Mammary epithelial cell (primary cell): ENCODE measurements at regions not wholly inside any gene's neighbourhood (a gene's known extent, or its start where the extent isn't known, plus 50 kb on each side); places are given as distances from the start of the nearest gene placed in this dataset.

ENCODE experiments used
- EZH2 ChIP-seq: IDR thresholded peaks from 2 replicates; pipeline ENCODE4 v1.6.1; 2012; ENCODE audit warnings: low read length, inconsistent platforms, borderline replicate concordance
- TF ChIP-seq, protein P1 (sequence below), 2 donors: IDR thresholded peaks in 1 of 2; conservative IDR thresholded peaks in 1 of 2; 2 replicates each; pipeline ENCODE4 v1.5.1; 2011 to 2012; ENCODE audit warnings: inconsistent platforms in 2 of 2, low read length in 2 of 2, mild to moderate bottlenecking in 2 of 2, control low read depth in 1 of 2, low read depth in 1 of 2; ENCODE audit not compliant: insufficient read depth in 1 of 2; ENCODE audit errors: extremely low read depth in 1 of 2

DNA sequence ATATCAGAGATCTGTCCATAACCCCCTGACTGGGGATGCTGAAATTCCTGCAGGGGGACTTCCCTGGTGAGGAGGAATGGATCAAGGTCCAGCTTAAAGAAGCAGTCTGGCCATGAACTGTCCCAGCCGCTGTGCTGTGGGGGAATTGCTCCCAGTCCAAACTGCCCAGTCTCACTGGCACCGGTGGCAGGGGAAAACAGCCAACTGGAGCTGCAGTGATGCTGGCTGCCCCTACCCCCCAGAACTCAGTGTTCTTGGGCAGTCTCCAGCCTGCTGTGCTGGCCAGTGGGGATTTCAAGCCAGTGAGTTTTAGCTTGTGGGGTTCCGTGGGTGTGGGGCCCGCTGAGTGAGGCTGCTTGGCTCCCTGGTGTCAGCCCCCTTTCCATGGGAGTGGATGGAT is 306.5 kb upstream of the RPS23 start:
- TF ChIP-seq, protein P1, sequence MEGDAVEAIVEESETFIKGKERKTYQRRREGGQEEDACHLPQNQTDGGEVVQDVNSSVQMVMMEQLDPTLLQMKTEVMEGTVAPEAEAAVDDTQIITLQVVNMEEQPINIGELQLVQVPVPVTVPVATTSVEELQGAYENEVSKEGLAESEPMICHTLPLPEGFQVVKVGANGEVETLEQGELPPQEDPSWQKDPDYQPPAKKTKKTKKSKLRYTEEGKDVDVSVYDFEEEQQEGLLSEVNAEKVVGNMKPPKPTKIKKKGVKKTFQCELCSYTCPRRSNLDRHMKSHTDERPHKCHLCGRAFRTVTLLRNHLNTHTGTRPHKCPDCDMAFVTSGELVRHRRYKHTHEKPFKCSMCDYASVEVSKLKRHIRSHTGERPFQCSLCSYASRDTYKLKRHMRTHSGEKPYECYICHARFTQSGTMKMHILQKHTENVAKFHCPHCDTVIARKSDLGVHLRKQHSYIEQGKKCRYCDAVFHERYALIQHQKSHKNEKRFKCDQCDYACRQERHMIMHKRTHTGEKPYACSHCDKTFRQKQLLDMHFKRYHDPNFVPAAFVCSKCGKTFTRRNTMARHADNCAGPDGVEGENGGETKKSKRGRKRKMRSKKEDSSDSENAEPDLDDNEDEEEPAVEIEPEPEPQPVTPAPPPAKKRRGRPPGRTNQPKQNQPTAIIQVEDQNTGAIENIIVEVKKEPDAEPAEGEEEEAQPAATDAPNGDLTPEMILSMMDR (conservative IDR thresholded peaks at IDR 0.05 in 1 of 2, IDR thresholded peaks at IDR 0.05 in 1 of 2; ENCODE audit: extremely low read depth in 1 of 2, insufficient read depth in 1 of 2, low read depth in 1 of 2, low read length in 2 of 2): no peak
- no peak for TF ChIP-seq EZH2
